ENCODE measurements at regions not wholly inside any gene's neighbourhood (a gene's known extent, or its start where the extent isn't known, plus 50 kb on each side); places are given as distances from the start of the nearest gene placed in this dataset.

GRCh38 chr9:2473681-2474080, 147.9 kb upstream of the VLDLR start:
- TF ChIP-seq POLR2A (IDR thresholded peaks at IDR 0.05) = no peak
- no peak for TF ChIP-seq CTCF (IDR thresholded peaks at IDR 0.05)
- Histone ChIP-seq H3K27ac (peak overlapping the region in 1 of 3 donors; percentile 12), H3K9me3 (no peaks in the 10 kb centered on the region), H3K4me3 (replicated peaks in 1 of 3) (no peak overlapping the region), H3K4me1 (peaks cover 26 to 29% of the 10 kb centered on the region in 2 donors), H3K27me3 (no peaks in the 10 kb centered on the region), H3K36me3 (no peaks in the 10 kb centered on the region)
- WGBS, 2 donors = 91 to 96% methylated on average over 1 of the region's 1 CpG
- no peak for DNase-seq
- intact Hi-C loops (cut with DNase I) = no loop called here

- Histone ChIP-seq H3K27me3 (no peaks in the 10 kb centered on the region), H3K36me3 (no peaks in the 10 kb centered on the region), H3K9me3 (no peaks in the 10 kb centered on the region), H3K4me3 (replicated peaks in 1 of 3) (no peak overlapping the region), H3K27ac (peak overlapping the region in 1 of 3 donors; percentile 23), H3K4me1 (peaks cover 17 to 18% of the 10 kb centered on the region in 2 donors)
- intact Hi-C loops (cut with DNase I) = no loop called here
- DNase-seq = no peak
- WGBS, 2 donors = 62 to 74% methylated on average over 1 of the region's 1 CpG
- TF ChIP-seq POLR2A (IDR thresholded peaks at IDR 0.05) = no peak
- no peak for TF ChIP-seq CTCF (IDR thresholded peaks at IDR 0.05)
Observed at GRCh38 chr9:2477755-2478154, 143.8 kb upstream of the VLDLR start.

GRCh38 chr9:2478421-2478820, 143.2 kb upstream of the VLDLR start:
- Histone ChIP-seq H3K27me3 (no peaks in the 10 kb centered on the region), H3K4me3 (replicated peaks in 1 of 3) (no peak overlapping the region), H3K4me1 (peaks cover 17 to 18% of the 10 kb centered on the region in 2 donors), H3K27ac (no peak overlapping the region), H3K9me3 (no peaks in the 10 kb centered on the region), H3K36me3 (no peaks in the 10 kb centered on the region)
- TF ChIP-seq CTCF (IDR thresholded peaks at IDR 0.05) (no peak), POLR2A (IDR thresholded peaks at IDR 0.05) (no peak)
- DNase-seq = no peak
- WGBS, 2 donors = 79% methylated on average over 3 of the region's 3 CpGs
- intact Hi-C loops (cut with DNase I) = no loop called here

- DNase-seq = no peak
- H3K36me3 ChIP-seq = no peaks in the 10 kb centered on the region
- WGBS, 2 donors = 96 to 97% methylated on average over 2 of the region's 2 CpGs
Observed at GRCh38 chr9:2479056-2479565, 142.5 kb upstream of the VLDLR start.

More at GRCh38 chr9:2479056-2479565, 142.5 kb upstream of the VLDLR start:
- Histone ChIP-seq H3K27me3 (no peaks in the 10 kb centered on the region), H3K9me3 (no peaks in the 10 kb centered on the region), H3K4me3 (replicated peaks in 1 of 3) (no peak overlapping the region), H3K27ac (no peak overlapping the region), H3K4me1 (peaks cover 17 to 18% of the 10 kb centered on the region in 2 donors)
- TF ChIP-seq POLR2A (IDR thresholded peaks at IDR 0.05) (no peak), CTCF (IDR thresholded peaks at IDR 0.05) (no peak)
- intact Hi-C loops (cut with DNase I) = no loop called here
